HTR-8/SVneo (cell line): ENCODE measurements at regions not wholly inside any gene's neighbourhood (a gene's known extent, or its start where the extent isn't known, plus 50 kb on each side); places are given as distances from the start of the nearest gene placed in this dataset.

ENCODE experiments used
- DNase-seq: peaks from one replicate; pipeline ENCODE4 v3.0.0; 2011; ENCODE audit warnings: low spot score, mixed read lengths; ENCODE audit not compliant: insufficient read length
- FAIRE-seq: peaks from 2 replicates; lab custom pipeline; 2011; peaks lifted over from hg19 to GRCh38; lab: Jason Lieb, UNC

- no peak for FAIRE-seq
- no peak for DNase-seq
These were observed 121.9 kb upstream of the NFIB start for GRCh38 chr9:14435871-14436270.

- DNase-seq (no peak), FAIRE-seq (no peak)
These were observed 121.2 kb upstream of the NFIB start for GRCh38 chr9:14434971-14435718.

- no peak for FAIRE-seq
- DNase-seq, result no peak
These were observed 120.2 kb upstream of the NFIB start for GRCh38 chr9:14434158-14434504.

- FAIRE-seq, result no peak
- DNase-seq, result peak; percentile 20
These were observed 119.6 kb upstream of the NFIB start for GRCh38 chr9:14433351-14434157.

GRCh38 chr9:14432666-14433350 is 118.9 kb upstream of the NFIB start:
- DNase-seq, result no peak
- no peak for FAIRE-seq

- peak; percentile 28 for DNase-seq
These were observed 114.9 kb upstream of the NFIB start for GRCh38 chr9:14428781-14429230.

GRCh38 chr9:14427419-14427818 is 113.5 kb upstream of the NFIB start:
- DNase-seq, result no peak
- no peak for FAIRE-seq

More at GRCh38 chr9:14428781-14429230, 114.9 kb upstream of the NFIB start:
- FAIRE-seq, result no peak

- FAIRE-seq (no peak), DNase-seq (no peak)
These were observed 111.0 kb upstream of the NFIB start for GRCh38 chr9:14424983-14425382.

GRCh38 chr9:14424289-14424688 is 110.3 kb upstream of the NFIB start:
- DNase-seq, result no peak
- no peak for FAIRE-seq

GRCh38 chr9:14423815-14424261 is 109.9 kb upstream of the NFIB start:
- DNase-seq (peak; percentile 48), FAIRE-seq (no peak)

- no peak for DNase-seq
- FAIRE-seq, result no peak
These were observed 107.3 kb upstream of the NFIB start for GRCh38 chr9:14421291-14421690.

- no peak for DNase-seq
- no peak for FAIRE-seq
These were observed 105.3 kb upstream of the NFIB start for GRCh38 chr9:14418941-14419937.

GRCh38 chr9:14418301-14418940 is 104.5 kb upstream of the NFIB start:
- DNase-seq (no peak), FAIRE-seq (no peak)

GRCh38 chr9:14417237-14417636 is 103.3 kb upstream of the NFIB start:
- FAIRE-seq (no peak), DNase-seq (no peak)

- FAIRE-seq (no peak), DNase-seq (no peak)
These were observed 102.0 kb upstream of the NFIB start for GRCh38 chr9:14415947-14416346.

GRCh38 chr9:14413812-14414211 is 99.9 kb upstream of the NFIB start:
- DNase-seq, result no peak
- FAIRE-seq, result no peak

GRCh38 chr9:14412775-14413174 is 98.8 kb upstream of the NFIB start:
- DNase-seq (no peak), FAIRE-seq (no peak)

GRCh38 chr9:14406463-14406862 is 92.5 kb upstream of the NFIB start:
- no peak for FAIRE-seq

GRCh38 chr9:14405176-14405706 is 91.3 kb upstream of the NFIB start:
- no peak for DNase-seq
- no peak for FAIRE-seq

More at GRCh38 chr9:14406463-14406862, 92.5 kb upstream of the NFIB start:
- no peak for DNase-seq
